ENCODE measurements at regions not wholly inside any gene's neighbourhood (a gene's known extent, or its start where the extent isn't known, plus 50 kb on each side); places are given as distances from the start of the nearest gene placed in this dataset.
A peak's percentile ranks its signal among the peaks of the same experiment; 100 is the strongest.

DNA sequence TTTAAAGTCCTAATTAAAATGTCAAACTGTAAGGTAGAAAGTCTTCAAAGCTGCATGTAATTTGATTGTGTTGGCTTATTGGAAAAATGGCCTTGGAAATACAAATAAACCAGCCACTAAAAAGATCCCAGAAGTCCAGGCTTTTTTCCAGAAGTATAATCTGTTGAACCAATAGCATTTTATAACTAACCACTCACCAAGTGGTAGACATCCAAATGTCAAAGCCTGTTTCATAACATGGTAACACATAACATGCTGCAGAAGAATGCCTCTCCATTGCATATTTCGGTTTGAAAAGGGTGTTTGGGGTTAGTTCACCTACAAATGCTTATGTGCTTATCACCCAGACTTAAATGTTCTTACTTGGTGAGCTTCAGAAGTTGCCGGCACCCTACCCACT is 183.7 kb upstream of the DIO2 start:
- Histone ChIP-seq H3K4me3 (ENCODE audit: low read depth, low read length) (no peak overlapping the region), H3K9me3 (ENCODE audit: control insufficient read depth, insufficient read depth, low read length) (no peaks in the 10 kb centered on the region), H3K27me3 (ENCODE audit: control insufficient read depth, insufficient read depth, low read length) (no peaks in the 10 kb centered on the region), H3K27ac (ENCODE audit: low read depth, low read length) (no peak overlapping the region)
- TF ChIP-seq CTCF (IDR thresholded peaks at IDR 0.05; ENCODE audit: low read depth, low read length): no peak
- POLR2A ChIA-PET: no interaction called here
- no peak for DNase-seq (ENCODE audit: low read depth, low spot score)
- CTCF ChIA-PET: no interaction called here

DNA sequence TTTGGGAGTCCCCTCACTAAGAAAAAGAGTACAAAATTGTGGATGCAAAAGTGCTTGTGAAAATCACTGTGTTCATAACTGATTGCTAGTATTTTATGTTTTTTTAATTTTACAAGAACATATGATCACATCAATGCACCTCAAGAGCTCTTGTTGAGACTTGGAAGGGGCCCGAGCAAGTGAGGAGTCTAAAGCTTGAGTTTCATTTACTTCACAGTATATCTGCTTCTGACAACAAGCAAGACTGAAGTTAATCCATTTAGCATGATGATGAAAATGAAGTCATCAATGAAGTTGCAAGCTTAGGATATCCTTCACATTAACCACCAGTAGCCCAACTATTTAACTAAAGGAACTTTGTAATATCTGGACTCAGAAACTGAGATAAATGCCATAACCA is 182.5 kb upstream of the DIO2 start:
- TF ChIP-seq CTCF (IDR thresholded peaks at IDR 0.05; ENCODE audit: low read depth, low read length): no peak
- no peak overlapping the region for H3K27ac ChIP-seq (ENCODE audit: low read depth, low read length)
- ChIA-PET CTCF (no interaction called here), POLR2A (no interaction called here)
- no peaks in the 10 kb centered on the region for H3K9me3 ChIP-seq (ENCODE audit: control insufficient read depth, insufficient read depth, low read length)
- no peak overlapping the region for H3K4me3 ChIP-seq (ENCODE audit: low read depth, low read length)
- H3K27me3 ChIP-seq (ENCODE audit: control insufficient read depth, insufficient read depth, low read length): no peaks in the 10 kb centered on the region
- no peak for DNase-seq (ENCODE audit: low read depth, low spot score)

GRCh38 chr14:80390906-80391305 is 179.6 kb upstream of the DIO2 start:
- Histone ChIP-seq H3K27ac (ENCODE audit: low read depth, low read length) (no peak overlapping the region), H3K4me3 (ENCODE audit: low read depth, low read length) (no peak overlapping the region), H3K9me3 (ENCODE audit: control insufficient read depth, insufficient read depth, low read length) (peaks cover 3% of the 10 kb centered on the region; the same call in 1 of the 2 replicates), H3K27me3 (ENCODE audit: control insufficient read depth, insufficient read depth, low read length) (no peaks in the 10 kb centered on the region)
- no peak for TF ChIP-seq CTCF (IDR thresholded peaks at IDR 0.05; ENCODE audit: low read depth, low read length)
- POLR2A ChIA-PET: interaction anchor here (0.6 kb wide), 1 partner anchor 120 kb away, joined by 3 read pairs; no protein-coding TSS in a partner anchor
- DNase-seq (ENCODE audit: low read depth, low spot score): no peak
- CTCF ChIA-PET: no interaction called here

DNA sequence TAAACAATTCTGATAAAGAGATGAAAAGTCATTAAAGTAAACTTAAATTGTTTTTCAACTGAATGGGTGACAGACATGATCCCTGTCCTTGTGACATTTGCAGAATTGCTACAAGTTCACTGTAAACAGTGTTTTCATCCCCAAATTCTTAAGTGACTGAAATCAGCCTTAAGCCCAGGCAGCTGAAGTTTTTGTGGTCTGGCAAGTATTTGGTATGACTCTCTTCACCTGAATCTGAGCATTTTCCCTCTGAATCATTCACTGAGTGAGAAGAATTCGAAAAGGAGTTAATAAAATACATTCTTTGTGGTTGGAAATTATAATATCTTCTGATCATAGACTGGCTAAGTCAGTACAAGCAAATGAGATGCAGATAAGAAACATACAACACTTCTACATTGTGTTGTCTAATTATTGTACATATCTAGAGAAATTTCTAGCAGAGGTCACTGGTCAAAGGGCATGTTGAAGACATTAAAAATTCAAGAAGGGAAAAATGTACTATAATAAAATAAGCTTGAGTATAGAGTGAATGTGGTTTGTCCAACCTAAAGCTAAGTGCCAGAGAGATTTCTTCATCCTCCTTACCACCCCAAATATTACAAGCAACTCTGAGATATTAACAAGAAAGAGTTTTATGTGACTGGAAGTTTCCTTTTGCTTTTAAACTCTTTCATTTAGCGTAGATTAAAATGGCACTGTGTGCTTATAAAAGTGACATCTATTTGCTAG is 177.8 kb upstream of the DIO2 start:
- Histone ChIP-seq H3K27me3 (ENCODE audit: control insufficient read depth, insufficient read depth, low read length) (no peaks in the 10 kb centered on the region), H3K4me3 (ENCODE audit: low read depth, low read length) (no peak overlapping the region), H3K9me3 (ENCODE audit: control insufficient read depth, insufficient read depth, low read length) (peaks cover 3% of the 10 kb centered on the region; the same call in 1 of the 2 replicates), H3K27ac (ENCODE audit: low read depth, low read length) (no peak overlapping the region)
- no peak for TF ChIP-seq CTCF (IDR thresholded peaks at IDR 0.05; ENCODE audit: low read depth, low read length)
- DNase-seq (ENCODE audit: low read depth, low spot score): peak; percentile 76
- POLR2A ChIA-PET: no interaction called here
- CTCF ChIA-PET: interaction anchor here (0.7 to 1.4 kb wide), 2 partner anchors 32 to 334 kb away, joined by 3 read pairs; no protein-coding TSS in a partner anchor

DNA sequence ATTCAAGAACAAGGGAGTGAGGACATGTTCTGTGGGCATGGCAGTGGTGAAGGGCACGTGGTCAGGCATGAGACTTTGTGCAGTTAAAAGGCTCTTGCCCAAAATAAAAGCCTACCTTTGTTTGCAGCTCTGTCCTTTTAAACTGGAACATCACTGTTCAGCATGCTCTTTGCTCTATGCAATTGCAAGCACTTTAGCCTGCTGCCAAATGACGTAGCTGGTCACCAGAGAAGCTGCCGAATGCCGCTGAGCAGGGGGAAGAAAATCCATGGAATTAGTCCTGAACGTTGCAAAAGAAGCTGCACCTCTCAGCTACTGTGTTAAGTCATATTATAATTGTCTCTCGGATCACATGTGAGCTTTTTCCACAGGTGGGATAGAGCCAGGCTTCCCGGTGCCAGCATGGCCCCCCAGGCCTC is 176.3 kb upstream of the DIO2 start:
- TF ChIP-seq CTCF (IDR thresholded peaks at IDR 0.05; ENCODE audit: low read depth, low read length): no peak
- Histone ChIP-seq H3K9me3 (ENCODE audit: control insufficient read depth, insufficient read depth, low read length) (peaks cover 3% of the 10 kb centered on the region; the same call in 1 of the 2 replicates), H3K27ac (ENCODE audit: low read depth, low read length) (no peak overlapping the region), H3K4me3 (ENCODE audit: low read depth, low read length) (no peak overlapping the region), H3K27me3 (ENCODE audit: control insufficient read depth, insufficient read depth, low read length) (no peaks in the 10 kb centered on the region)
- CTCF ChIA-PET: no interaction called here
- POLR2A ChIA-PET: no interaction called here
- DNase-seq (ENCODE audit: low read depth, low spot score): no peak

Data from AG04450 (cell line).